A673 (cell line): ENCODE measurements at regions not wholly inside any gene's neighbourhood (a gene's known extent, or its start where the extent isn't known, plus 50 kb on each side); places are given as distances from the start of the nearest gene placed in this dataset.

Source experiments
- BruUV-seq: library from RNA; stranded (reverse); fragments of 400-500 nt; replicated peaks from 2 replicates; lab custom pipeline; 2021; lab: Mats Ljungman, UMichigan
- CTCF ChIA-PET: fragments of 300-600 bp; sonication (Branson Sonifier 250); formaldehyde crosslinking; loops from one replicate; lab custom pipeline; 2022; ENCODE audit warnings: antibody characterized with exemption; lab: Charles Lee
- POLR2A ChIA-PET: fragments of 300-600 bp; sonication (Branson Sonifier 250); formaldehyde crosslinking; loops from one replicate; lab custom pipeline; 2022; ENCODE audit warnings: antibody characterized with exemption; ENCODE audit not compliant: low non-redundant PET; lab: Charles Lee
- DNase-seq: peaks from one replicate; pipeline ENCODE4 v3.0.0-alpha.2; 2015; ENCODE audit warnings: low spot score
- H3K27ac ChIP-seq: fragments of 200-600 bp; sonication (generic); 2 replicates; pipeline ENCODE4 v1.5.1; 2016; ENCODE audit warnings: mixed run types, low read depth, mild to moderate bottlenecking, mixed read lengths, antibody characterized with exemption, low read length; ENCODE audit not compliant: poor library complexity, severe bottlenecking
- H3K27me3 ChIP-seq: fragments of 200-600 bp; sonication (generic); replicated peaks from 2 replicates; pipeline ENCODE4 v1.6.1; 2017; ENCODE audit warnings: mixed run types, low read depth, mild to moderate bottlenecking, mixed read lengths, antibody characterized with exemption, low read length; ENCODE audit not compliant: insufficient read depth, poor library complexity
- H3K36me3 ChIP-seq: fragments of 200-600 bp; sonication (generic); 2 replicates; pipeline ENCODE4 v1.6.1; 2016; ENCODE audit warnings: mixed run types, mild to moderate bottlenecking, mixed read lengths, antibody characterized with exemption, low read length; ENCODE audit not compliant: insufficient read depth, poor library complexity, severe bottlenecking
- H3K4me1 ChIP-seq: fragments of 200-600 bp; sonication (generic); 2 replicates; pipeline ENCODE4 v1.6.1; 2017; ENCODE audit warnings: mixed run types, mild to moderate bottlenecking, mixed read lengths, antibody characterized with exemption, low read length; ENCODE audit not compliant: insufficient read depth, poor library complexity, severe bottlenecking
- H3K4me3 ChIP-seq: fragments of 200-600 bp; sonication (generic); 2 replicates; pipeline ENCODE4 v1.5.1; 2016; ENCODE audit warnings: low read depth, mixed run types, mild to moderate bottlenecking, mixed read lengths, low read length; ENCODE audit not compliant: poor library complexity, severe bottlenecking
- H3K9me3 ChIP-seq: fragments of 200-600 bp; sonication (generic); 2 replicates; pipeline ENCODE4 v1.6.1; 2016; ENCODE audit warnings: mixed run types, low read depth, mild to moderate bottlenecking, mixed read lengths, antibody characterized with exemption, low read length; ENCODE audit not compliant: poor library complexity, severe bottlenecking
- CTCF ChIP-seq: fragments of 300-800, 200-600 bp; sonication (generic); conservative IDR thresholded peaks from 2 replicates; pipeline ENCODE4 v1.5.1; 2017; ENCODE audit warnings: low read depth, mild to moderate bottlenecking, antibody characterized with exemption, low read length, moderate library complexity, mixed read lengths
- EZH2 ChIP-seq: fragments of 200-600 bp; sonication (generic); IDR thresholded peaks from 2 replicates; pipeline ENCODE4 v1.6.1; 2017; ENCODE audit warnings: borderline replicate concordance, low read depth, mild to moderate bottlenecking, mixed read lengths, antibody characterized with exemption, low read length; ENCODE audit not compliant: poor library complexity, severe bottlenecking
- intact Hi-C: fragments of 100-400 bp; cut with micrococcal nuclease; formaldehyde crosslinking; loops from one replicate; pipeline ENCODE4 v1.10.0; 2022; ENCODE audit not compliant: unreplicated experiment

- no peak for TF ChIP-seq EZH2
- TF ChIP-seq CTCF = no peak
- no peaks in the 10 kb centered on the region for H3K36me3 ChIP-seq
- no peaks in the 10 kb centered on the region for H3K4me1 ChIP-seq
- ChIA-PET POLR2A (no interaction called here), CTCF (no interaction called here)
- H3K9me3 ChIP-seq = no peaks in the 10 kb centered on the region
- H3K27me3 ChIP-seq = peaks cover 20% of the 10 kb centered on the region
- intact Hi-C loops = no loop called here
- BruUV-seq = no TSS peak
- DNase-seq = no peak
- no peak overlapping the region for H3K27ac ChIP-seq
- H3K4me3 ChIP-seq = no peak overlapping the region
Observed at GRCh38 chr13:104008541-104009435, 942.6 kb upstream of the SLC10A2 start.

DNA sequence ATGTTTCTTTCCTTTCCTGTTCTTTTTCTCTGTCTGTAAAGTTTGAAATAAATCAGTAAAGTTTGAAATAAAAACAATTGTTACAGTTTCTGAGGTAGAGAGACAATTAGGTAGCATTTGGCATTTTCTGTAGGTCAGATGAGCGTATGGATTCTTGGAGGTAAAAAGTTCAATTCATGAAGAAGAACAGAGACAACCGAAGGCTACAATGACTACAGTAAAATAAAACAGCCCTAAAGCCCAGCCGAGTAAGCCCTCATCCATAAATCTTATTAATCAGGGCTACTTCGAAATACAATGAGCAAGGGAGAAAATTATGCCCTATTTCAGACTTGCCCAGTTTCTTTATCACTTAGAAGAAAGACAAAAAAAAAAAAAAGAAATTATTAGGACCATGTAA lies 941.9 kb upstream of the SLC10A2 start:
- Histone ChIP-seq H3K4me1 (no peaks in the 10 kb centered on the region), H3K27me3 (peaks cover 20% of the 10 kb centered on the region), H3K4me3 (no peak overlapping the region), H3K27ac (no peak overlapping the region), H3K9me3 (no peaks in the 10 kb centered on the region), H3K36me3 (no peaks in the 10 kb centered on the region)
- no peak for TF ChIP-seq EZH2
- TF ChIP-seq CTCF = no peak
- DNase-seq = no peak
- ChIA-PET CTCF (no interaction called here), POLR2A (no interaction called here)
- intact Hi-C loops = no loop called here
- no TSS peak for BruUV-seq

GRCh38 chr13:104006625-104007075 lies 940.4 kb upstream of the SLC10A2 start:
- H3K9me3 ChIP-seq = no peaks in the 10 kb centered on the region
- ChIA-PET POLR2A (no interaction called here), CTCF (no interaction called here)
- H3K27ac ChIP-seq = no peak overlapping the region
- no peaks in the 10 kb centered on the region for H3K36me3 ChIP-seq
- TF ChIP-seq CTCF (no peak), EZH2 (no peak)
- no peaks in the 10 kb centered on the region for H3K4me1 ChIP-seq
- no peak for DNase-seq
- BruUV-seq = no TSS peak
- H3K27me3 ChIP-seq = peaks cover 13% of the 10 kb centered on the region
- no peak overlapping the region for H3K4me3 ChIP-seq
- intact Hi-C loops = no loop called here
